H1 (cell line): ENCODE measurements at regions not wholly inside any gene's neighbourhood (a gene's known extent, or its start where the extent isn't known, plus 50 kb on each side); places are given as distances from the start of the nearest gene placed in this dataset.
A peak's percentile ranks its signal among the peaks of the same experiment; 100 is the strongest.

Experiments
- CTCF ChIA-PET: fragments of 300-600 bp; sonication (Branson Sonifier 250); formaldehyde crosslinking; loops from one replicate; lab custom pipeline; 2021; ENCODE audit not compliant: partially characterized antibody; lab: Charles Lee
- POLR2A ChIA-PET: fragments of 300-600 bp; sonication (Branson Sonifier 250); formaldehyde crosslinking; loops from one replicate; lab custom pipeline; 2021; ENCODE audit warnings: inconsistent platforms; ENCODE audit not compliant: partially characterized antibody; lab: Charles Lee
- DNase-seq, 2 experiments: peaks; one replicate each; pipeline versions ENCODE4 v3.0.0 to v3.0.0-alpha.2; 2010 to 2022; ENCODE audit warnings: low spot score in 2 of 2, low read depth in 1 of 2, mixed read lengths in 1 of 2
- FAIRE-seq: peaks from 2 replicates; lab custom pipeline; 2011; peaks lifted over from hg19 to GRCh38; lab: Jason Lieb, UNC
- H2AFZ ChIP-seq: 2 replicates; pipeline ENCODE4 v1.8.1; 2012; ENCODE audit warnings: low read length, inconsistent platforms
- H2AK5ac ChIP-seq: 2 replicates; pipeline ENCODE4 v1.6.1; 2013; ENCODE audit warnings: low read depth, low read length
- H2BK120ac ChIP-seq: replicated peaks from 2 replicates; pipeline ENCODE3; 2013; ENCODE audit warnings: low read depth, low read length, inconsistent platforms
- H2BK12ac ChIP-seq: 2 replicates; pipeline ENCODE4 v1.6.1; 2013; ENCODE audit warnings: low read depth, low read length
- H2BK15ac ChIP-seq: 2 replicates; pipeline ENCODE4 v1.6.1; 2013; ENCODE audit warnings: low read length
- H2BK20ac ChIP-seq: 2 replicates; pipeline ENCODE4 v1.6.1; 2013; ENCODE audit warnings: low read length
- H2BK5ac ChIP-seq: 2 replicates; pipeline ENCODE4 v1.6.1; 2013; ENCODE audit warnings: low read depth, low read length
- H3K14ac ChIP-seq: 2 replicates; pipeline ENCODE4 v1.6.1; 2013; ENCODE audit warnings: inconsistent platforms; ENCODE audit not compliant: insufficient read length
- H3K18ac ChIP-seq: 2 replicates; pipeline ENCODE4 v1.6.1; 2013; ENCODE audit warnings: low read length; ENCODE audit errors: extremely low read depth
- H3K23ac ChIP-seq: 2 replicates; pipeline ENCODE4 v1.6.1; 2013; ENCODE audit warnings: inconsistent platforms; ENCODE audit not compliant: insufficient read length
- H3K23me2 ChIP-seq: 2 replicates; pipeline ENCODE4 v1.6.1; 2013; ENCODE audit warnings: low read depth, low read length
- H3K27ac ChIP-seq: 2 replicates; pipeline ENCODE4 v1.6.1; 2011; ENCODE audit warnings: low read depth, low read length, inconsistent platforms
- H3K27me3 ChIP-seq, 4 experiments: replicated peaks in 1 of 4; 1 replicate in 1 of 4; 2 replicates in 3 of 4; pipeline versions ENCODE4 v1.6.1 to v1.8.1; 2011 to 2013; ENCODE audit warnings: low read length in 3 of 4, mild to moderate bottlenecking in 3 of 4, inconsistent platforms in 2 of 4, mixed read lengths in 2 of 4, moderate library complexity in 1 of 4; ENCODE audit not compliant: control insufficient read depth in 3 of 4, insufficient read depth in 3 of 4; ENCODE audit errors: extremely low read depth in 1 of 4
- H3K36me3 ChIP-seq, 4 experiments: 2 replicates each; pipeline versions ENCODE4 v1.6.1 to v1.8.1; 2011 to 2013; ENCODE audit warnings: mild to moderate bottlenecking in 4 of 4, low read length in 3 of 4, moderate library complexity in 2 of 4, control low read depth in 1 of 4, inconsistent platforms in 1 of 4; ENCODE audit not compliant: insufficient read depth in 4 of 4, control insufficient read depth in 2 of 4
- H3K4ac ChIP-seq: replicated peaks from 2 replicates; pipeline ENCODE3; 2013; ENCODE audit warnings: low read length, low read depth, mixed read lengths, inconsistent platforms; ENCODE audit not compliant: insufficient read length
- H3K4me1 ChIP-seq, 4 experiments: replicated peaks in 1 of 4; 1 replicate in 1 of 4; 2 replicates in 3 of 4; pipeline versions ENCODE4 v1.6.1 to v1.8.1; 2011 to 2013; ENCODE audit warnings: low read length in 3 of 4, inconsistent platforms in 2 of 4, mixed read lengths in 1 of 4; ENCODE audit not compliant: insufficient read depth in 4 of 4, control insufficient read depth in 3 of 4
- H3K4me2 ChIP-seq, 2 experiments: 2 replicates each; pipeline versions ENCODE4 v1.6.1 to v1.8.1; 2011 to 2013; ENCODE audit warnings: low read depth in 2 of 2, low read length in 2 of 2, control low read depth in 1 of 2, inconsistent platforms in 1 of 2, mild to moderate bottlenecking in 1 of 2; ENCODE audit not compliant: insufficient read depth in 1 of 2
- H3K4me3 ChIP-seq, 4 experiments: fragments of 200-600, 300-600 bp in 1 of 4; sonication (generic), shearing (Covaris generic), sonication (Bioruptor Twin) in 1 of 4; 2 replicates each; pipeline versions ENCODE4 v1.5.1 to v1.8.1; 2011 to 2016; ENCODE audit warnings: low read length in 4 of 4, low read depth in 3 of 4, control low read depth in 2 of 4, inconsistent platforms in 2 of 4, mild to moderate bottlenecking in 2 of 4, mixed read lengths in 1 of 4, moderate library complexity in 1 of 4; ENCODE audit not compliant: insufficient read depth in 2 of 4; ENCODE audit errors: extremely low read depth in 1 of 4
- H3K56ac ChIP-seq: replicated peaks from 2 replicates; pipeline ENCODE3; 2013; ENCODE audit warnings: low read depth, mild to moderate bottlenecking, mixed read lengths, low read length, inconsistent platforms; ENCODE audit not compliant: insufficient read length
- H3K79me1 ChIP-seq: 2 replicates; pipeline ENCODE4 v1.6.1; 2013; ENCODE audit warnings: low read depth, low read length, control low read depth
- H3K79me2 ChIP-seq, 2 experiments: 2 replicates each; pipeline versions ENCODE4 v1.6.1 to v1.8.1; 2012 to 2013; ENCODE audit warnings: low read length in 2 of 2, mild to moderate bottlenecking in 2 of 2, inconsistent platforms in 1 of 2; ENCODE audit not compliant: insufficient read depth in 2 of 2, control insufficient read depth in 1 of 2
- H3K9ac ChIP-seq, 4 experiments: replicated peaks in 1 of 4; 1 replicate in 1 of 4; 2 replicates in 3 of 4; pipeline versions ENCODE4 v1.6.1 to v1.8.1; 2011 to 2013; ENCODE audit warnings: low read depth in 3 of 4, low read length in 3 of 4, control low read depth in 2 of 4, mild to moderate bottlenecking in 2 of 4, moderate library complexity in 2 of 4, inconsistent platforms in 1 of 4; ENCODE audit errors: extremely low read depth in 1 of 4
- H3K9me3 ChIP-seq, 2 experiments: 2 replicates each; pipeline versions ENCODE4 v1.6.1 to v1.8.1; 2012 to 2013; ENCODE audit warnings: mild to moderate bottlenecking in 2 of 2, moderate library complexity in 2 of 2, control low read depth in 1 of 2, inconsistent platforms in 1 of 2, low read depth in 1 of 2, low read length in 1 of 2, mixed read lengths in 1 of 2; ENCODE audit not compliant: insufficient read depth in 2 of 2
- H4K20me1 ChIP-seq, 2 experiments: replicated peaks in 1 of 2; 2 replicates each; pipeline versions ENCODE3 to v1.8.1; 2011 to 2013; ENCODE audit warnings: inconsistent platforms in 2 of 2, low read length in 2 of 2, mild to moderate bottlenecking in 1 of 2; ENCODE audit not compliant: insufficient read depth in 2 of 2, control insufficient read depth in 1 of 2
- H4K5ac ChIP-seq: 2 replicates; pipeline ENCODE4 v1.6.1; 2013; ENCODE audit warnings: low read length, low read depth, mixed read lengths, inconsistent platforms; ENCODE audit not compliant: insufficient read length
- H4K8ac ChIP-seq: 2 replicates; pipeline ENCODE4 v1.8.0; 2013; ENCODE audit warnings: mild to moderate bottlenecking, moderate library complexity, low read length, inconsistent platforms; ENCODE audit not compliant: insufficient read depth; ENCODE audit errors: extremely low read depth
- H4K91ac ChIP-seq: replicated peaks from 2 replicates; pipeline ENCODE3; 2013; ENCODE audit warnings: low read length, mixed read lengths, inconsistent platforms; ENCODE audit not compliant: insufficient read length
- CHD2 ChIP-seq: IDR thresholded peaks from 2 replicates; pipeline ENCODE4 v1.6.1; 2012; ENCODE audit warnings: low read length, improper control_type of control experiment
- CTBP2 ChIP-seq: IDR thresholded peaks from 2 replicates; pipeline ENCODE4 v1.7.0; 2011; ENCODE audit warnings: borderline replicate concordance, mild to moderate bottlenecking, moderate library complexity, mixed read lengths, low read length; ENCODE audit not compliant: insufficient read depth, insufficient read length
- EP300 ChIP-seq, 2 experiments: IDR thresholded peaks; 1 replicate in 1 of 2; 2 replicates in 1 of 2; pipeline ENCODE4 v1.6.1; 2011 to 2012; ENCODE audit warnings: low read depth in 2 of 2, low read length in 2 of 2, mild to moderate bottlenecking in 2 of 2, borderline replicate concordance in 1 of 2, inconsistent platforms in 1 of 2, moderate library complexity in 1 of 2
- GABPA ChIP-seq: IDR thresholded peaks from 2 replicates; pipeline ENCODE4 v1.6.1; 2011; ENCODE audit warnings: mild to moderate bottlenecking, low read length, moderate library complexity, borderline replicate concordance; ENCODE audit not compliant: insufficient read depth
- NRF1 ChIP-seq: IDR thresholded peaks from 2 replicates; pipeline ENCODE4 v1.6.1; 2011; ENCODE audit warnings: mild to moderate bottlenecking, low read depth, low read length, improper control_type of control experiment
- PHF8 ChIP-seq: fragments of 200-600 bp; sonication (generic); conservative IDR thresholded peaks from 2 replicates; pipeline ENCODE4 v1.7.1; 2012; ENCODE audit warnings: low read depth, mild to moderate bottlenecking, inconsistent platforms, low read length, moderate library complexity
- POLR2AphosphoS5 ChIP-seq: IDR thresholded peaks from 2 replicates; pipeline ENCODE4 v1.6.1; 2011; ENCODE audit warnings: low read depth, low read length
- POU5F1 ChIP-seq: IDR thresholded peaks from 2 replicates; pipeline ENCODE4 v1.6.1; 2011; ENCODE audit warnings: low read depth, mild to moderate bottlenecking, low read length, moderate library complexity
- SIX5 ChIP-seq: IDR thresholded peaks from 2 replicates; pipeline ENCODE4 v1.6.1; 2011; ENCODE audit warnings: mild to moderate bottlenecking, low read depth, low read length
- SUZ12 ChIP-seq: fragments of 200-600 bp; sonication (generic); IDR thresholded peaks from 2 replicates; pipeline ENCODE4 v1.6.1; 2012; ENCODE audit warnings: mild to moderate bottlenecking, inconsistent platforms, low read length, moderate library complexity, mixed read lengths
- WGBS, 2 experiments: shearing (Covaris generic) in 1 of 2; methylation state at CpG; one replicate each; pipeline versions ENCODE4 v1.1.6 to v1.1.7; 2013 to 2015; ENCODE audit warnings: low lambda C conversion rate in 2 of 2, mixed read lengths in 2 of 2, inconsistent platforms in 1 of 2, low coverage in 1 of 2, missing lambda C conversion rate in 1 of 2; ENCODE audit not compliant: insufficient replicate concordance in 2 of 2, insufficient coverage in 1 of 2, insufficient read length in 1 of 2; ENCODE audit errors: extremely low coverage in 1 of 2, missing lambda C conversion rate in 1 of 2; 5-methylcytosine and 5-hydroxymethylcytosine counted together
- TF ChIP-seq, protein P1 (sequence below): IDR thresholded peaks from 2 replicates; pipeline ENCODE4 v1.6.1; 2011; ENCODE audit warnings: low read depth, mild to moderate bottlenecking, low read length; ENCODE audit not compliant: insufficient read depth

DNA sequence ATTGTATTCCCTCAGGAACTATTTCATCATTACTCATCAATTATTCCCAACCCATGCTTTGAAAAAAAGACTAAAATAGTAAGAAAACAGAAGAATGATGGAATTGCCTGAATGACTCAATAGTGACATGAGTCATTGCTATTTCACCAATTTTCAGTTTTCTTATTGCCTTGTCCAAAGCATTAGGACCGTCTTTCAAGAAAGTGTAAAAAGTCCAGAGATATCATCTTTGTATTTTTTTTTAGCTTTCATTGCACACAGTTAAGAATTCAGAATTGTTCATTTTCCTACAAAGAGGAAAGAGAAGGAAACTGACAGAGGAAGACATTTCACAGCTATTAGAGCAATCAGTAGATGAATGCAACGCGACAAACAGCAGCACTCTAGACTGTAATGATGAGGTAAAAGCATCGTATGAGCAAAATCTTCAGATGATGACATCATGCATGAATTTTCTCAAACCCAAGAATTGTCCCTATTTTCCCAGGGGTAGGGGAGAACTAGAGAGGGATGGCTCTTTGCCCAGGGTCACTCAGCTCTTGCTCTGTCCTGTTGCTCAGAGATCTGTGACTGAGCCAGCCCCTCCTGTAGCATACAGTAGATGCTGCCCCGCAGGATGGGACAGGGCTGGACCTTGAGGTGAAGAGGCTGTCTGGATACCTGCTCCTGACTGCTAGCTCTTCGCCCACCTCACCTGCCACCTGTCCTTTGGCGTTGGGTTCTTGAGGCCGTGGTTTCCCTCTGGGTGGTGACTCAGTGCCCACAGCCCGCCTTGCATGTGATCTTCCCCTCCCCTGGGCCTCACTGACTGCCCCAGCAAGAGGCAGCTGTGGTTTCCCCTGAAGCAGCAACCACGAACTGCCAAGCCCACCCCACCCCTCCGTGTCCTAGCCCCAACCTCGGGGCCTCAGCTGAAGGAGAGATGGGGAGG, 84.8 kb downstream of the PPCDC start:
- FAIRE-seq: no peak
- no peaks in the 10 kb centered on the region for H3K4me1 ChIP-seq
- no peaks in the 10 kb centered on the region for H3K9me3 ChIP-seq
- H3K27ac ChIP-seq: no peak overlapping the region
- no peak overlapping the region for H3K14ac ChIP-seq
- no peak overlapping the region for H2BK12ac ChIP-seq
- 90% methylated on average over 12 of the region's 12 CpGs; no CpG with 5 or more reads in 1 of the 2 experiments for WGBS, 2 experiments
- H4K5ac ChIP-seq: no peak overlapping the region
- ChIA-PET CTCF (interaction anchor here (1.3 to 1.4 kb wide), 2 partner anchors 79 to 200 kb away, joined by 3 read pairs; no protein-coding TSS in a partner anchor), POLR2A (no interaction called here)
- no peak overlapping the region for H2BK15ac ChIP-seq
- no peak overlapping the region for H4K91ac ChIP-seq
- no peaks in the 10 kb centered on the region; a peak in 1 of 7 replicates for H3K27me3 ChIP-seq
- H3K79me1 ChIP-seq: no peaks in the 10 kb centered on the region
- H3K23me2 ChIP-seq: no peaks in the 10 kb centered on the region
- no peaks in the 10 kb centered on the region for H3K79me2 ChIP-seq
- H3K23ac ChIP-seq: no peak overlapping the region
- H3K4ac ChIP-seq: no peak overlapping the region
- no peak overlapping the region for H3K18ac ChIP-seq
- no peak overlapping the region for H2BK20ac ChIP-seq
- DNase-seq: no peak
- H3K36me3 ChIP-seq: no peaks in the 10 kb centered on the region
- no peak overlapping the region for H2BK5ac ChIP-seq
- no peak overlapping the region for H4K8ac ChIP-seq
- H4K20me1 ChIP-seq: peaks cover 0 to 2% of the 10 kb centered on the region in 2 experiments
- H3K4me3 ChIP-seq: no peak overlapping the region
- no peak overlapping the region for H3K4me2 ChIP-seq
- H3K9ac ChIP-seq: 0 out of 7 replicates have a peak overlapping the region, but pooled peaks of 1 of the 4 experiments have one; percentile 32
- H3K56ac ChIP-seq: no peak overlapping the region
- H2BK120ac ChIP-seq: no peak overlapping the region
- H2AK5ac ChIP-seq: no peak overlapping the region
- no peak overlapping the region for H2AFZ ChIP-seq
- TF ChIP-seq POLR2AphosphoS5 (no peak), SUZ12 (no peak), SIX5 (no peak), CHD2 (no peak), POU5F1 (no peak), NRF1 (no peak), GABPA (no peak), EP300 (IDR thresholded peaks at IDR 0.05; ENCODE audit: borderline replicate concordance in 1 of 2, low read depth in 2 of 2, low read length in 2 of 2) (no peak), PHF8 (no peak), CTBP2 (no peak)
- TF ChIP-seq, protein P1, sequence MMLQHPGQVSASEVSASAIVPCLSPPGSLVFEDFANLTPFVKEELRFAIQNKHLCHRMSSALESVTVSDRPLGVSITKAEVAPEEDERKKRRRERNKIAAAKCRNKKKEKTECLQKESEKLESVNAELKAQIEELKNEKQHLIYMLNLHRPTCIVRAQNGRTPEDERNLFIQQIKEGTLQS: no peak
